GM18507 (cell line): ENCODE measurements at regions not wholly inside any gene's neighbourhood (a gene's known extent, or its start where the extent isn't known, plus 50 kb on each side); places are given as distances from the start of the nearest gene placed in this dataset.
"Not testable (repeated sequence)": the region's sequence is repeated elsewhere in the genome, so short reads cannot be mapped to it uniquely, and the experiment has no call there.

ENCODE experiments used
- DNase-seq: peaks from one replicate; pipeline ENCODE4 v3.0.0; 2011; ENCODE audit warnings: low read depth; ENCODE audit not compliant: insufficient read length; ENCODE audit errors: extremely low spot score
- FAIRE-seq: peaks from 2 replicates; lab custom pipeline; 2011; peaks lifted over from hg19 to GRCh38; lab: Jason Lieb, UNC

DNA sequence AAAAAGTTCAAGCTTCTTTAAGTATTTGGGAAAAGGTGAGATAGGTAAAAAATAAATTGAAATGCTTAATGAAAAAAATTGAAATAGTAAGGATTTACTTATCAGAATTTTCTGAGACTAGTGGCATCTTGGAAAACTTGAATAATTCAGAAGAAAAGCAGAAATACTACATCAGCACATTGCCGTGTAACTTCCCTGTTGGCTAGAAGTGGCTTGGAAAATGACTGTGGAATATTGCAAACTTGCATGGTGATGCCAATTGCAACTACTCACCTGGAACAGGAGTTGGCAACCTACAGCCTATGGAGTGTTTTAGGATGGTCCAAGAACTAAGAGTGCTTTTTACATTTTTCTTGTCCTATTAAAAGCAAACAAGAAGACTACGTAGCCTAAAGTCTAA lies 603.5 kb upstream of the VRK2 start:
- DNase-seq (no peak), FAIRE-seq (no peak)

- DNase-seq (no peak), FAIRE-seq (no peak)
Measured at GRCh38 chr2:57443973-57444521, 602.6 kb upstream of the VRK2 start.

- DNase-seq (no peak), FAIRE-seq (no peak)
Measured at GRCh38 chr2:57444752-57445430, 601.7 kb upstream of the VRK2 start.

DNA sequence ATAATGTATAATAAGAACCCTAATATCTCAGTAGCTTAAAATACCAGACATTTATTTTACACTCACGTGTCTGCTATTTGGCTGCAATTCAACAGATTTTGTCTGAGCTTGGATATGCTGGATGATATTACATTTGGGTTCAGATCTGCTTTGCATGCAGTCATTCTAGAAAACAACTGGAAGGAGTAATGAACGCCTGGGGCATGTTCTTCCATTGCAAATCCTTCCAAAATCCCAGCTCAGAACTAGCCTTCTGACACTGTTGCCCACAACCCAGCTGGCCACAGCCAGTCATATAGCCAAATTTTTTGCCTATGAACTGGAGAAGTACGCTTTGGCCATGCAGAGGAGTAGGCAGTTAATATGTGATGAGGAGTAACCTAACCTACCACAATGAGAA lies 597.8 kb upstream of the VRK2 start:
- FAIRE-seq, result no peak
- no peak for DNase-seq

- FAIRE-seq, result peak; percentile 62
Measured at GRCh38 chr2:57450170-57450569, 596.4 kb upstream of the VRK2 start.

GRCh38 chr2:57452634-57453033 lies 594.0 kb upstream of the VRK2 start:
- DNase-seq (no peak), FAIRE-seq (no peak)

More at GRCh38 chr2:57450170-57450569, 596.4 kb upstream of the VRK2 start:
- DNase-seq, result no peak

- DNase-seq, result no peak
- no peak for FAIRE-seq
Measured at GRCh38 chr2:57453945-57454344, 592.7 kb upstream of the VRK2 start.

DNA sequence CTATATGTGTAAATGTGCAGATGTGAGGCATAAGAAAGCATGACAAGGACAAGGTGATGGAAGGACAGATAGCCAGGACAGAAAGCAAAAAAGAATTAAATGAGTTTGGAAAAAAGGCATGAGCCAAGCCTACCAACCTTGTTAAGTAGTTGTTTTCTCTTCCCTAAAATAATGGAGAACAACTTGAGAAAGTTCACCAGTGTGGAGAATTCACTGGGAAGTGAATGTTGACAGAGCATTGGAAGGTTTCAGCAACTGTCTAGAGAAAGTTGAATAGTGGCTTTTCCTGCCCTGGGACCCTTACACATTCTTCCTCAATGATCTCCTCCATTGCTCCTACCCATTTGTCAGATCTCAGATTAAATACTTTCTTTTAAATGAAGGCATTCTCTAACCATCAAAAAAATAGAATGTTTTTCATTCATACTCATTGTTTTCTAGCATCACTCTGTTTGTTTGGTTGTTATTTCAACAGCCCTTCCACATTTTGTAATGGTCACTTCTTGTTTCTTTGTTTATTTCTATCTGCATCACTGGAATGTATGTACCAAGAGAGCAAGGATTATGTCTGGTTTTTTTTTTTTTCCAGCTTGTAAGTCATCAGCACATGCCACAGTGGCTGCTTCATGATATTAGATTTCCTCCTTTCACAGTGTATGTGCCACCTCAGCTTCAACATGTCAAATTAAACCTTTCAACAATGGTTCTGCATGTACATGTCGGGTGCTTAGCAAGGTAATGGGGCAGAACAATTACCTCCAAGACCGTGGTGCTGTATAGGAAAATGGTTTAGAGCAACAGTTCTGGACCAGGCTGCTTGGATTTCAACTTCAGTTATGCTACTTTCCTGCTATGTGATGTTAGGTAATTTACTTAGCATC lies 586.0 kb upstream of the VRK2 start:
- DNase-seq (no peak), FAIRE-seq (no peak)

GRCh38 chr2:57461624-57462023 lies 585.0 kb upstream of the VRK2 start:
- FAIRE-seq (no peak), DNase-seq (no peak)

- DNase-seq, result no peak
- no peak for FAIRE-seq
Measured at GRCh38 chr2:57465067-57465466, 581.5 kb upstream of the VRK2 start.

DNA sequence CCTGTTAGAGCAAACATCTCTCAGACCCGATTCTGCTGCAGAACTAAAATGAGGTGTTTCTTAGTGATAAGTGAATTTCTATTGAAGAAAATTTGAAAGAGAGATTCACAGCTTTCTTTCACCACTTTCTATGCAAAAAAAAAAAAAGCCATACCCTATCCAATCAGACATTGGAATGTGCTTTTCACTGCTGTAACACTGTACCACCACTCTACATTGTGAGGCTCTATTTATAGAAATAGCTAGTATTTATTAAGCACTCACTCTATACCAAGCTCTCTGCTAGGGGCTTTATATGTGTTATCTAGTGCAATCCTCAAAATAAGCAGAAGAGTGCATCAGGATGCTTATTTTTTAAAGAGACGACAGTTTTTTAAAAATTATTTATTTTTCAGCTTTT lies 580.6 kb upstream of the VRK2 start:
- FAIRE-seq (no peak), DNase-seq (no peak)

DNA sequence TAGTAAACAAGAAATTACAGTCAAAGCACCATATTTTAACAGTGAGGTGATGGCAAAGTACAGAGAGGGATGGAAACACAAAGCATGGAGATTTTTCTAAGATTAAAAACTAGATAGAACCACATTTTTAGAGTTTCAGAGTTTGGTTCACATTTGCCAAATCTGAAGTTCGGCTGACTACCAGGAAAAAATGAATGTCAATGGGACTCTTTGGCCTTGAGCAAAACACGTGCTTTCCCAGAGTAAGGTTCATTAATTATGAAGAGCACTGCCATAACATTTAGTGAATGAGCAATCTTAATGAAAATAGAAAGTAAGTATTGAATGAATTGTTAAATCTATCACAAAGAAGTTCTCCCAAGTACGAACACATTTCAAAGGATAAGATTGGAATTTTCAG lies 571.2 kb upstream of the VRK2 start:
- no peak for FAIRE-seq
- DNase-seq, result no peak

GRCh38 chr2:57479981-57480380 lies 566.6 kb upstream of the VRK2 start:
- FAIRE-seq (no peak), DNase-seq (no peak)

- DNase-seq (no peak), FAIRE-seq (no peak)
Measured at GRCh38 chr2:57488061-57488460, 558.5 kb upstream of the VRK2 start.

DNA sequence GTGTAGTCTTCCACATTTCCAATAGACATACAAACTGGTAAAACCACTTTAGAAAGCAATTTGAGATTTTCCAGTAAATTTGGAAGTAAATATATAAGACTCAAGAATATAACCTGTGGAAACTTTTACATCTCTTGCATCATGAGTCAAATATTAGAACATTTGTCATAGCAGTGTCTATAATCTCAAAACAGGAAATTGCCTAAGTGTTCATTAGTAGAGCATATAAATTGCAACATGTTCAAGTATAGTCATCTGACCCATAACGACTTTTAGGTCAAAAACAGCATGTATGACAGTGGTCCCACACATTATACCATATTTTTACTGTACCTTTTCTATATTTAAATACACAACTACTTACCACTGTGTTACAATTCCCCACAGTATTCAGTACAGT lies 555.9 kb upstream of the VRK2 start:
- FAIRE-seq (no peak), DNase-seq (no peak)

GRCh38 chr2:57491213-57491612 lies 555.4 kb upstream of the VRK2 start:
- no peak for FAIRE-seq
- no peak for DNase-seq

GRCh38 chr2:57493966-57494365 lies 552.6 kb upstream of the VRK2 start:
- DNase-seq, FAIRE-seq: not testable (repeated sequence)

GRCh38 chr2:57497489-57498096 lies 549.0 kb upstream of the VRK2 start:
- DNase-seq, result no peak
- peak; percentile 74 for FAIRE-seq

DNA sequence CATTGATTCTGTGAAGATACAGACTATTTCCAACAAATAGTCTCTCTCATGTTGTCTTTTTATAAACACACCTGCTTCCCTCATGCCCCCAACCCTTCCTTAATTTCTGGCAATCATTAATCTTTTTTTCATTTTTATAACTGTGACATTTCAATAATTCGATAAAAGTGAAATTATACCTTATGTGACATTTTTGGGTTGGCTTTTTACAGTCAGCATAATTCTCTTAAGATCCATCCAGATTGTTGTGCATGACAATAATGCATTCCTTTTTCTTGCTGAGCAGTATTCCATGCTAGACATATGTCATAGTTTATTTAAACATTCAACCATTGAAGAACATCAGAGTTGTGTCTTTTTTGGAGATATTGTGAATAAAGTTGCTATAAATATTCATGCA lies 541.8 kb upstream of the VRK2 start:
- DNase-seq, result no peak
- no peak for FAIRE-seq

- FAIRE-seq, result no peak
- no peak for DNase-seq
Measured at GRCh38 chr2:57509189-57509588, 537.4 kb upstream of the VRK2 start.
